ENCODE measurements at regions not wholly inside any gene's neighbourhood (a gene's known extent, or its start where the extent isn't known, plus 50 kb on each side); places are given as distances from the start of the nearest gene placed in this dataset.
"Not testable (repeated sequence)": the region's sequence is repeated elsewhere in the genome, so short reads cannot be mapped to it uniquely, and the experiment has no call there.

DNA sequence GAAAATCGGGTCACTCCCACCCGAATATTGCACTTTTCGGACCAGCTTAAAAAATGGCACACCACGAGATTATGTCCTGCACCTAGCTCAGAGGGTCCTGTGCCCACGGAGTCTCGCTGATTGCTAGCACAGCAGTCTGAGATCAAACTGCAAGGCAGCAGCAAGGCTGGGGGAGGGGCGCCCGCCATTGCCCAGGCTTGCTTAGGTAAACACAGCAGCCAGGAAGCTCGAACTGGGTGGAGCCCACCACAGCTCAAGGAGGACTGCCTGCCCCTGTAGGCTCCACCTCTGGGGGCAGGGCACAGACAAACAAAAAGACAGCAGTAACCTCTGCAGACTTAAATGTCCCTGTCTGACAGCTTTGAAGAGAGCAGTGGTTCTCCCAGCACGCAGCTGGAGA lies 405.3 kb downstream of the PTH2R start:
- not testable (repeated sequence) for DNase-seq

DNA sequence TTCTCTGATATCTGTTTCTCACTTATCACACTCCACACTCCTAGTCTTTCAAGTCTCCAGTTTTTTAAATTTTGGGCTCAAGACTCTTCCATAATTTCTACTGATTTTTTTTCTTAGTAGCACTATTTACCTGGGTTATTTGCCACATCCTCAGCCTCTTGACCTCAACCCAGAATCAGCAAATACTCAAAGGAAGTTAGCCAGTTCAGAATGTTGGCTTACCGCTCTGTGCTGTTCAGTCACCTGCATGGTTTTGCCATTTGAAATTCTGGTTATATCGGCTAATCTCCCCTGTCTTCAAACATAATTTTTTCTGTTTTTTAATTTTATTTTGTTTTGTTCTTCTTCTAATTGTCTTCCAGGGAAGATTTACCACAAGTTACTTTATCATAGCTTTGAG lies 412.6 kb downstream of the PTH2R start:
- no peak for DNase-seq

DNA sequence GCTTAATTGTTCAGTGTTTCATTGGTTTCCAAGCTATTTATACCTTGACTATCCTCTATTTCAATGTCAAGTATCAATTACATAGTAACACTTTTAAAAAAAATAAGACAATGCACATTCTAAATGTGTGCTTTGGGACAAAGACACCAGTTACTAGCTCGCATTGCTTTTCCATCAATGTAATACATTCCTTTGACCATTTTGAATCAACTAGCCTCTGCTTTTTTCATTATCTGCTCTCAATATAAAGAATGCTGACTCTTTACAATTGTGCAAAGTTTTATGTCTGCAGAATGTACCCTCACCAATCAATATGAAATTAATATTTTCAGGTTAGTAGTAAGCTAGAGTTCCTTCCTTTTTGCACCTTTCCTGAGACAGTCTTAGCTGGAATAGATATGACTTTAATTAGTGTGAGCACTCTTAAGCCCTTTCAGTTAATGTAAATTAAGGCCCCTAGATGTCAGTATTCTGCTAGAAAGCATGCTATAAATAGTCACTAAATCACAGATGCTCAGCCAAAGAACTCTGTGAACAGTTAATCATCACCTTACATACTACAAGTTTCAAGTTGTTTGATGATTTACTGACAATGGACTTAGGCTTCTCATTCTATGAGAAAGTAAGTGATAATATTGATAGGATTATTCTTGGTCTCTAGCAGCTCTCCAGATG lies 413.6 kb downstream of the PTH2R start:
- peak; percentile 35 for DNase-seq

DNA sequence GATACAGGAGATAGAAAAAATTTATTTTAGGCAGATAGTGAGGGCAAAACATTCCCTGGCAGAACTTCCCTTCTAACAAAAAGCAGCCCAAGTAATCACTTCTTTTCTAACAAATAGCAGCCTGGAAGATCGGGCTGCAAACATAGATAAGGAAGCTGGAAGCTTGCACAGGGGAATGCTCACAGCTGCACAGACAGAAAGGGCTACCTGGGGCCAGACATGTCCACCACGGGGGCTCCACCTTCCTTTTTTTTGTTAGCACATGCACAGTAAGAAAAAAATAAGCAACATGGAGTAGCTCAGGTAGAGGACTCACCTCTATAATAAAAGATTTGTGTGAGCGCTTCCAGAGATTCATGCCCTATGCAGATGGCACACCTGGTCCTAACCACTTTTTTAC lies 420.5 kb downstream of the PTH2R start:
- DNase-seq: no peak

- no peak for DNase-seq
Measured at GRCh38 chr2:208827549-208828221, 421.1 kb downstream of the PTH2R start.

DNA sequence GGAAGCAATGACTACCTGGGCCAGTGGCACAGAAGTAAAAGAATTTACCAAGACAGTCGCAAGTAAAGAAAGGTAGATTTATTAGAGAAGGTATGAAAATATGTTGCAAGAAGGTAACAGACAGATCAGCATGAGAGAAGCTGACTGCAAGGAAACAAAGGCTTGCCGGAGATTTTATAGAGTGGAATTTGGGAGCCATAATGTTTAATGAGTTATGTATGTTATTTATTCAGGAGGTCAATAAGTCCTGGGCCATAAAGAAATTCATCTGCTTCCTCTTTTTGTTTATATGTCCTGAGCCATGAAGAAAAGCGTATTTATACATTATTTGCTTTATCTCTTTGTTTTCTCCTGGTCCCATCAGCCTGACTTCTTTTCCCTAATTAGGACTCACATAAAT lies 423.6 kb downstream of the PTH2R start:
- no peak for DNase-seq

DNA sequence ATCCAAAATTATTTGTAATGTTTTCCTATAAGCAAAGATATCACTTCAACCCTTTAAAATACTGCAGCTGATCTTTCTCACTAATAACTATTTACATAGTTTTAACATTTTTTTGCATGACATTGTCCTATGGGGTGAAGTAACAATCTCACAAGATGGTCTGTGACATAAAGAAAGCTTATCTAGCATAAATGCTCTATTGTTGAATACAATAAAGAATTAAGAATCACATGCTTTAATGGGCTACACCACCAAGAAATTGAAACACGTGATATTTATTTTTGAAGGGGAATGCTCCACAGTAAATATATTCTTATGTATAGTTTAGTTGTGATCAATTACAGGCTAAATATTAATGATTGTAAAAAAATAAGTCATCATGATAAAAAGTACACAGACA lies 441.1 kb downstream of the PTH2R start:
- no peak for DNase-seq

GRCh38 chr2:208854717-208855116 lies 448.1 kb downstream of the PTH2R start:
- DNase-seq: no peak

- DNase-seq: no peak
Measured at GRCh38 chr2:208867374-208867773, 460.8 kb downstream of the PTH2R start.

- no peak for DNase-seq
Measured at GRCh38 chr2:208872591-208872990, 466.0 kb downstream of the PTH2R start.

- no peak for DNase-seq
Measured at GRCh38 chr2:208879666-208880065, 473.1 kb downstream of the PTH2R start.

DNA sequence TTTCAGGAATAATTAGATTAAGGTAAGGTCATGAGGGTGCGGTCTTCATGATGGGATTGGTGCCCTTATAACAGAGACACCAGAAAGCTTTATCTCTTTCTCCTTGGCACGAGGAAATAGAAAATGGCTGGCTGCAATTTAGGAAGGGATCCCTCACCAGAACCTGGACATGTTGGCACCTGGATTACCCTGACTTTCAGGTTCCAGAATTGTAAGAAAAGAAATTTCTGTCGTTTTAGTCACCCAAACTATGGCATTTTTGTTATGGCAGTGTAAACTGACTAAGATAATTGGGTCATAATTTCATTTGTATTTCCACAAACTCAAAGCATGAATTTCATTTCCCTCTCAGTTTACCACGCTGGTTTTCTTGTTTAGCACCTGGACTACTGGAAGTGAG lies 473.6 kb downstream of the PTH2R start:
- no peak for DNase-seq

- DNase-seq: no peak
Measured at GRCh38 chr2:208890486-208890885, 483.9 kb downstream of the PTH2R start.

DNA sequence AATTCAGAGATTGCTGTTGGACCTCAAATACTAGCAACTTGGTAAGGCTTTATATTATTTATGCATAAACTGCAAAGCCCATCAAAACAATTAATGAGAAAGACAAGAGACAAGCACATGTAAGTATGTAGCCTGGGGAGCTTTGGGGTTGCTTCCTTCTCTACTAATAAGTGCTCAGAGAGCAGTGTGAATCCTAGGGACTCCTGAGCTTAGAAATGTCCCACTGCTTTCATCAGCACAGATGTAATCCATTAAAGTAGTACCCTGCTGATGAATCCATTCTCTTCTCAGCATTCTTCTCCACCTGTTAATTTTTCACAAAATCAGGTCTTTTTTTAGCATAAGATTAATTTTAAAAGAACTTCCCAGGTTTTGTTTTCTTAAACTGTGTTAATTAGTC lies 485.6 kb downstream of the PTH2R start:
- no peak for DNase-seq

GRCh38 chr2:208906330-208906729 lies 499.7 kb downstream of the PTH2R start:
- no peak for DNase-seq

DNA sequence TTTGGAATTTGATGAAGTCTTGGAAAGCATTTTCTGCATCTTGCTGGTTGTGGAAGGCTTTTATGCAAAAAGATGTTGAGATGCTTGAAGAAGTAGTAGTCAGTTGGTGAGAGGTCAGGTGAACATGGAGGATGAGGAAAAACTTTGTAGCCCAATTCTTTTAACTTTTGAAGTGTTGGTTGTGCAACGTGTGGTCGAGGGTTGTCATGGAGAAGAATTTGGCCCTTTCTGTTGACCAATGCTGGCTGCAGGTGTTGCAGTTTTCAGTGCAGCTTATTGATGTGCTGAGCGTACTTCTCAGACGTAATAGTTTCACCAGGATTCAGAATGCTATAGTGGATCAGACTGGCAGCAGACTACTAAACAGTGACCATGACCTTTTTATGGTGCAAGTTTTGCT lies 508.4 kb upstream of the MAP2 start:
- DNase-seq: no peak

- no peak for DNase-seq
Measured at GRCh38 chr2:208916881-208917280, 507.0 kb upstream of the MAP2 start.

GRCh38 chr2:208921358-208921757 lies 502.5 kb upstream of the MAP2 start:
- DNase-seq: not testable (repeated sequence)

DNA sequence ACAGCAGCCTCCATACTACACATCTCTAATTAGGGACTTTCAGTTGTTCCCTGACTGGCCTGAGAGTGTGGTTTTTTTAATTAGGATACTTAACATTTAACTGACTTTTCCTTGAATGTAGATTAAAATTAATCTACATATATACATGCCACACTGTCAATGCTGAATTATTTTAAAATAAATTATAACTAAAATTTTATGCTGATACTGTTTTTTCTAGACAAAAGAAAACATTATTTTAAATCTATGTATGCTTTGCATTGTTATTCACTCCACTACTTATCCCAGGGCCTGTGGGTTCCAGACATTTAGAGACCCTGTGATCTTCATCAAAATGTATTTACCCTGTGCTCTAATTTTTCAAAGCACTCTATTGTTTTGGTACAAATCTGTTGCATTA lies 496.0 kb upstream of the MAP2 start:
- no peak for DNase-seq

GRCh38 chr2:208929139-208929864 lies 494.5 kb upstream of the MAP2 start:
- no peak for DNase-seq

DNA sequence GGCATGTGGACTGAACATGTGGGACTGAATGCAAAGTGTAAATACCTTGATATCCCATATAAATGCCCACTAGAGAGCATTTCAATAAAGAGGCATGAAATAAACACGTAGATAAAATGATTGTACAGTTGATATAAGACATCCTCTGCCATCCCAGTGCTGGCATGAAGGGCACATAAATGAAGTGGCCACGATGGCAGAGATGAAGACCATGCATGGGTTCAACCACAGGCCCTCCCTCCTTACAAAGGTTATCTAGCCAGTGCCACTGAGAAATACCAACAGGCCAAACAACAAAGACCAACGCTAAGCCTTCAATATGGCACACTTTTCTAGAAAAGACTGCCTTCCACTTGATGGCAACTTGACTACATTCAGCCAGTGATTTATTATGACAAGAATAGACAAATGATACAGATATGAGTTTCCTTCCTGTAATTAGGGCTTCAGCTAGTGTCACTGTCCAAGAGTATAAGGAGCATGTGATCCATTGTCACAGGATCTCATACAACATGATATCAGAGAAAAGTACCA lies 493.9 kb upstream of the MAP2 start:
- DNase-seq: no peak

DNA sequence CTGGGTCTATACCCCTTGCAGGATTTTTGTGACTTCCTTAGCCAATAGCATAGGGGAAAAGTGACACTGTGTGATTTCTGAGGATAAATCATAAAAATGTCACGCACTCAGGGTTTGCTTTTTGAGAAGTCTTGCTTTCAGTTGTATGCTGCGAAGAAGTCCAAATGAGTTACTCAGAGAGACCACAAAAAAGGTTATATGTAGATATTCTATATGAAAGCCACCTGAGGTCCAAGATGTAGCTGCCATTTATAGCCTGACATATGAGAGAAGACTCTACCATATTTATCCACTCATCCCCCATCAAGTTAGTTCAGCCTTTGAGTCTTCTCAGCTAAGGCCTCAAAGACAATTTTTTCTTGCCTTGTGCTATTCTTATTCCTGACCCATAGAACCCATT lies 488.3 kb upstream of the MAP2 start:
- DNase-seq: no peak

DNA sequence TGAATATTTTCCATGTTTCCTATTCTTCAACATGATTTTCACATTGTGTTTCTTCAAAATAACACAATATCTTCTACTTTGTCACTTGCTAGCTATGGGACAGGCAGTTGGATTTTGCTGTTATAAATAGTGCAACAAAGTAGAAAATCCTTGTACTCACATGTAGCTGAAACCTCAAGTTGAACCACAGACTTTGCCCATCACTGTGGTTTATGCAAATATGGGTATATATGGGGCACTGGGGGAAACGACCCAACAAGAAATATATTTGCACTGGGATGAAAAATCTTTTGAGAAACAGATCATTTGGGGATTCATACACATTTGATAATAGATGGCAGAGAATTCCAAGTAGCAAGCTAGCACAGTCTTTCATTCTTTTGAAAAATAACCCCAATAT lies 486.3 kb upstream of the MAP2 start:
- no peak for DNase-seq

DNA sequence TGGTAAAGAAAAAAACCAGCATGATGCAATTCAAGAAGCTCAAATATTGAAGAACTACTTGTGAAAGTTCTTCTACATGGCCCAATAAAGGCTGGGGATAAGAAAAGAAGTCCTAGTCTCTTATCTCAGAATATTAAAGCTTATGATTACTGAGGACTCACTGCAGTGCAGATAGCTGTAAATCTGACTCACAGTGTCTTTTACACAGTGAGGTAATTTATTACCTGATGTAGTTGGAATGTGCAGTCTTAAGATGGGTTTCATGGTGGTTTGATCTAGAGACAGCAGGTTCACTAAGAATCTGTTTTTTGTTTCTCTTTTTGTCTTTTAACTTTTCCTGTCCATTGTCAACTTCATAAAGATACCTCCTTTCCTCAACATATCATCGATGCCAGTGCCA lies 484.0 kb upstream of the MAP2 start:
- no peak for DNase-seq
